ENCODE measurements at regions not wholly inside any gene's neighbourhood (a gene's known extent, or its start where the extent isn't known, plus 50 kb on each side); places are given as distances from the start of the nearest gene placed in this dataset.

DNA sequence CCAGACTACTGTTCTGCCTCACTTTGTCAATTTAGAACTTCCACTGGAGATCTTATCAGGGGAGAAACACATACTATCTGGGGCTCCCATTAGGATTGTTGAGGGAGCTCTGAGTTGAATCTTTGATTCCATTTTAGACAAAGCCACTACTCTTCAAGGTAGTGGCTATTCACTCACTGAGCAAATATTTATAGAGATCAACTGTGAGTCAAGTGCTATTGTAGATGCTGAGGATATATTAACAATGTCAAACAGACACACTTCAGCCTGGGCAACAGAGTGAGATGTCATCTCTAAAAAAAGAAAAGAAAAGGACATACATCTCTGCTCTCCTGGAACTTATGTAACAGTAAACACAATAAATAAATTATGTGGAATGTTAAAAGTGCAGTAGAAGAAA, 315.3 kb downstream of the PTEN start:
- in situ Hi-C loops (cut with MboI; ENCODE audit: low pct_ligation_motif_present in 1 of 4, low pct_unique_long_range_greater_than_20kb in 1 of 4, low sequenced_read_pairs in 3 of 4), result no loop called here
- TF ChIP-seq, protein P1, sequence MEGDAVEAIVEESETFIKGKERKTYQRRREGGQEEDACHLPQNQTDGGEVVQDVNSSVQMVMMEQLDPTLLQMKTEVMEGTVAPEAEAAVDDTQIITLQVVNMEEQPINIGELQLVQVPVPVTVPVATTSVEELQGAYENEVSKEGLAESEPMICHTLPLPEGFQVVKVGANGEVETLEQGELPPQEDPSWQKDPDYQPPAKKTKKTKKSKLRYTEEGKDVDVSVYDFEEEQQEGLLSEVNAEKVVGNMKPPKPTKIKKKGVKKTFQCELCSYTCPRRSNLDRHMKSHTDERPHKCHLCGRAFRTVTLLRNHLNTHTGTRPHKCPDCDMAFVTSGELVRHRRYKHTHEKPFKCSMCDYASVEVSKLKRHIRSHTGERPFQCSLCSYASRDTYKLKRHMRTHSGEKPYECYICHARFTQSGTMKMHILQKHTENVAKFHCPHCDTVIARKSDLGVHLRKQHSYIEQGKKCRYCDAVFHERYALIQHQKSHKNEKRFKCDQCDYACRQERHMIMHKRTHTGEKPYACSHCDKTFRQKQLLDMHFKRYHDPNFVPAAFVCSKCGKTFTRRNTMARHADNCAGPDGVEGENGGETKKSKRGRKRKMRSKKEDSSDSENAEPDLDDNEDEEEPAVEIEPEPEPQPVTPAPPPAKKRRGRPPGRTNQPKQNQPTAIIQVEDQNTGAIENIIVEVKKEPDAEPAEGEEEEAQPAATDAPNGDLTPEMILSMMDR (IDR thresholded peaks at IDR 0.05), result no peak
- TF ChIP-seq POLR2A (IDR thresholded peaks at IDR 0.05), result no peak
- no peak for TF ChIP-seq POLR2AphosphoS5 (IDR thresholded peaks at IDR 0.05)
- no peak for TF ChIP-seq EP300 (IDR thresholded peaks at IDR 0.05; ENCODE audit: low read depth)
- peaks cover 0 to 2% (median 0%) of the 10 kb centered on the region in 4 donors for H3K36me3 ChIP-seq
- DNase-seq, result no peak
- intact Hi-C loops (cut with DNase I; ENCODE audit: low total_unique reads), result no loop called here
- no peaks in the 10 kb centered on the region for H3K4me1 ChIP-seq
- H3K27ac ChIP-seq, result no peak overlapping the region
- peaks cover 0 to 15% of the 10 kb centered on the region in 2 donors for H3K9me3 ChIP-seq
- H3K4me3 ChIP-seq, result no peak overlapping the region
- no peaks in the 10 kb centered on the region for H3K27me3 ChIP-seq

DNA sequence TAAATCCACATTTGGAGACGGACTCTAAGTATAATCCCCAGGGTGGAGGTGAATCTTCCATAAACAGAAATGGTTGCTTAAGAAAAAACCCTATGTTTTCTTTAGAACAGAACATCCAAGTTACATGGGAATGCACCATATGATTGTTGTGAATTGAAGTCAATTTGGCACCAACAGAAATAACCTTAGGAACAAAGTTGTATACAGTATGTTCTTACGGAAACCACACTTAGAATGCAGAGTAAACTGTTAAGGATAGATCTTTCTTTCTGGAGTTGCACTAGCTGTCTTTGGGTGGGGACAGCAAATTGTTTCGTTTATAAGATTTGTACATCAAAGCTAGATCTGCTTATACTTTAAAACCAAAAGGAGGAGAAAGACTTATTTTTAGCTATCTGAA, 316.4 kb downstream of the PTEN start:
- TF ChIP-seq POLR2AphosphoS5 (IDR thresholded peaks at IDR 0.05) (no peak), EP300 (IDR thresholded peaks at IDR 0.05; ENCODE audit: low read depth) (no peak), POLR2A (IDR thresholded peaks at IDR 0.05) (no peak)
- TF ChIP-seq, protein P1 (IDR thresholded peaks at IDR 0.05), result no peak
- Histone ChIP-seq H3K27me3 (no peaks in the 10 kb centered on the region), H3K4me3 (no peak overlapping the region), H3K4me1 (peaks cover 0 to 2% (median 0%) of the 10 kb centered on the region in 4 donors), H3K27ac (no peak overlapping the region), H3K9me3 (peaks cover 0 to 15% of the 10 kb centered on the region in 2 donors), H3K36me3 (no peaks in the 10 kb centered on the region)
- intact Hi-C loops (cut with DNase I; ENCODE audit: low total_unique reads), result no loop called here
- in situ Hi-C loops (cut with MboI; ENCODE audit: low pct_ligation_motif_present in 1 of 4, low pct_unique_long_range_greater_than_20kb in 1 of 4, low sequenced_read_pairs in 3 of 4), result no loop called here
- WGBS, 2 donors (ENCODE audit: low coverage in 1 of 2), result 86 to 88% methylated on average over 3 of the region's 3 CpGs
- no peak for DNase-seq

DNA sequence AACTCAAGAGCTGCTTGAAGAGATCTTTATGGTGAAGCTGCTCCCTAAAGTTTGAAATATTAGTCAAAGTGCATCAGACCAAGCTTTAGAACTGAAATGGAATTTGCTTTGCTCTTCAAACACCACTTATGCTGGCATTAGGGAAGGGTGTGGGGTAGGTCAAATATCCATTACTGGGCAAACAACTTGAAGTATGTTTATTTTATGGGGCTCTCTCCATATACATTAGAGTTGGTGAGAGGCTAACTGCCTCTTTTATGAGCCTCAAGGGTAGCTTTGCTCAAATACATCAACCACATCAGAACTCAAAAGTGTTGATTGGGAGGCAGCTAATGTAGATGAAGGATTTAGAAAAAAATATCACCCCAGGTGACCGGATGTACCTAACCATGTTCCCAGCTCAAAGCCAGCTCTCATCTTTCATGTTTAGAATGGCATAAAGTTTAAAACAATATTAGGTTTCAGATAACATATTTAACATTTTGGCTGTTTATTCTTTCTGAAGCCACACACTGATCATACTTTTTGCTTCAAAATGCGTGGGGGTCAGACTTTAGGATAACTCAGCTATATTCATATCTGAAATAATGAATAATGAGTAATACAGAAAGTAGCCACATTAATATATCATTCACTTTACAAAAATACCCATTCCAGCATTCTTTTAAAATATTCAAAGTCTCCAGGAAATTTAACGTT, 318.6 kb downstream of the PTEN start:
- TF ChIP-seq, protein P1 (IDR thresholded peaks at IDR 0.05), result no peak
- TF ChIP-seq POLR2A (IDR thresholded peaks at IDR 0.05), result no peak
- TF ChIP-seq EP300 (IDR thresholded peaks at IDR 0.05; ENCODE audit: low read depth), result no peak
- no peak for TF ChIP-seq POLR2AphosphoS5 (IDR thresholded peaks at IDR 0.05)
- intact Hi-C loops (cut with DNase I; ENCODE audit: low total_unique reads), result no loop called here

DNA sequence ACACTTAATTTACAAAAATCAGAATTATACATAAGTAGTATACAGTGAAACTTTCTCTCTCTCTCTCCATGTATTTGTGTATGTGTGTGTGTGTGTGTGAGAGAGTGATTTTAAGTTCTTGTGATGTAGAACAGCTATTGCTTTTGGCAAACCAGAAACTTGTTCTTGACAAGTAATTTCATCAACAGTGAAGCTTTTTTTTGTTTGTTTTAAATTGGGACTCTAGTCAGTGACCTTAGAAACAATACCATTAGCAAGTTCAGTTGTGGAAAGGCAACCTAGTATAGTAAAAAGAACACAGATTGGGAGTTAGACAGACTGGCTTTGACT, 319.1 kb downstream of the PTEN start:
- Histone ChIP-seq H3K4me3 (no peak overlapping the region), H3K4me1 (peaks cover 0 to 5% (median 0%) of the 10 kb centered on the region in 4 donors), H3K27me3 (no peaks in the 10 kb centered on the region), H3K9me3 (no peaks in the 10 kb centered on the region), H3K36me3 (no peaks in the 10 kb centered on the region), H3K27ac (no peak overlapping the region)
- in situ Hi-C loops (cut with MboI; ENCODE audit: low pct_ligation_motif_present in 1 of 4, low pct_unique_long_range_greater_than_20kb in 1 of 4, low sequenced_read_pairs in 3 of 4), result no loop called here
- TF ChIP-seq POLR2AphosphoS5 (IDR thresholded peaks at IDR 0.05) (no peak), POLR2A (IDR thresholded peaks at IDR 0.05) (no peak), EP300 (IDR thresholded peaks at IDR 0.05; ENCODE audit: low read depth) (no peak)
- TF ChIP-seq, protein P1 (IDR thresholded peaks at IDR 0.05), result no peak
- intact Hi-C loops (cut with DNase I; ENCODE audit: low total_unique reads), result no loop called here
- DNase-seq, result no peak

More for the DNA sequence above, 318.6 kb downstream of the PTEN start:
- Histone ChIP-seq H3K9me3 (peaks cover 0 to 1% of the 10 kb centered on the region in 2 donors), H3K4me3 (no peak overlapping the region), H3K27ac (no peak overlapping the region), H3K36me3 (no peaks in the 10 kb centered on the region), H3K27me3 (no peaks in the 10 kb centered on the region), H3K4me1 (peaks cover 0 to 5% (median 0%) of the 10 kb centered on the region in 4 donors)
- DNase-seq, result no peak
- in situ Hi-C loops (cut with MboI; ENCODE audit: low pct_ligation_motif_present in 1 of 4, low pct_unique_long_range_greater_than_20kb in 1 of 4, low sequenced_read_pairs in 3 of 4), result no loop called here
- 69 to 83% methylated on average over 3 of the region's 3 CpGs for WGBS, 2 donors (ENCODE audit: low coverage in 1 of 2)

All from transverse colon (tissue), 4 donors.